Upper lobe of right lung (tissue), 1 donor: ENCODE measurements at regions not wholly inside any gene's neighbourhood (a gene's known extent, or its start where the extent isn't known, plus 50 kb on each side); places are given as distances from the start of the nearest gene placed in this dataset.
A peak's percentile ranks its signal among the peaks of the same experiment; 100 is the strongest.

Experiments
- ATAC-seq: fragments of 200-7000 bp; cut with Tn5 transposase; one replicate; pipeline ENCODE4 v1.9.1; 2020; ENCODE audit warnings: mild to moderate bottlenecking, moderate library complexity
- DNase-seq: peaks from one replicate; pipeline ENCODE4 v3.0.0-alpha.2; 2020
- H3K27ac ChIP-seq: fragments of 200-600 bp; one replicate; pipeline ENCODE4 v1.8.0; 2022
- H3K27me3 ChIP-seq: fragments of 200-600 bp; one replicate; pipeline ENCODE4 v1.8.0; 2022; ENCODE audit warnings: mild to moderate bottlenecking
- H3K36me3 ChIP-seq: fragments of 200-600 bp; one replicate; pipeline ENCODE4 v1.8.0; 2022
- H3K4me1 ChIP-seq: fragments of 200-600 bp; one replicate; pipeline ENCODE4 v1.8.0; 2022
- H3K4me3 ChIP-seq: fragments of 200-600 bp; one replicate; pipeline ENCODE4 v1.8.0; 2022; ENCODE audit warnings: mild to moderate bottlenecking
- H3K9me3 ChIP-seq: fragments of 200-600 bp; one replicate; pipeline ENCODE4 v1.8.0; 2022
- CTCF ChIP-seq: fragments of 200-600 bp; IDR thresholded peaks from one replicate; pipeline ENCODE4 v1.8.0; 2022; ENCODE audit warnings: antibody characterized with exemption
- intact Hi-C: fragments of 100-400 bp; cut with DNase I; formaldehyde crosslinking; loops from one replicate; pipeline ENCODE4 v1.11.0; 2022
- donor health status: DM: no; HTN: yes; CAD: no; lungs with severe emphysema.

- no peaks in the 10 kb centered on the region for H3K9me3 ChIP-seq
- no peak for TF ChIP-seq CTCF
- H3K36me3 ChIP-seq = no peaks in the 10 kb centered on the region
- no peak overlapping the region for H3K27ac ChIP-seq
- no peaks in the 10 kb centered on the region for H3K27me3 ChIP-seq
- H3K4me1 ChIP-seq = peaks cover 4% of the 10 kb centered on the region
- H3K4me3 ChIP-seq = no peak overlapping the region
- ATAC-seq = peak; percentile 36
- intact Hi-C loops = no loop called here
- DNase-seq = no peak
Observed at GRCh38 chr11:69367211-69367964, 73.4 kb downstream of the MYEOV start.

- H3K9me3 ChIP-seq = no peaks in the 10 kb centered on the region
- no peaks in the 10 kb centered on the region for H3K36me3 ChIP-seq
- no peak for DNase-seq
- no peaks in the 10 kb centered on the region for H3K27me3 ChIP-seq
- peak; percentile 32 for ATAC-seq
- H3K4me3 ChIP-seq = no peak overlapping the region
- no peak overlapping the region for H3K27ac ChIP-seq
- H3K4me1 ChIP-seq = peaks cover 4% of the 10 kb centered on the region
- intact Hi-C loops = no loop called here
- TF ChIP-seq CTCF = no peak
Observed at GRCh38 chr11:69368119-69368880, 74.3 kb downstream of the MYEOV start.

GRCh38 chr11:69369210-69369825 lies 75.4 kb downstream of the MYEOV start:
- Histone ChIP-seq H3K4me1 (peaks cover 7% of the 10 kb centered on the region), H3K36me3 (no peaks in the 10 kb centered on the region), H3K4me3 (no peak overlapping the region), H3K27ac (no peak overlapping the region), H3K27me3 (no peaks in the 10 kb centered on the region), H3K9me3 (no peaks in the 10 kb centered on the region)
- ATAC-seq = no peak
- TF ChIP-seq CTCF = no peak
- DNase-seq = no peak
- intact Hi-C loops = no loop called here

GRCh38 chr11:69369945-69370344 lies 76.0 kb downstream of the MYEOV start:
- ATAC-seq (no peak), DNase-seq (no peak)
- Histone ChIP-seq H3K9me3 (no peaks in the 10 kb centered on the region), H3K36me3 (no peaks in the 10 kb centered on the region), H3K27me3 (no peaks in the 10 kb centered on the region), H3K4me3 (no peak overlapping the region), H3K4me1 (peaks cover 11% of the 10 kb centered on the region), H3K27ac (no peak overlapping the region)
- intact Hi-C loops = no loop called here
- no peak for TF ChIP-seq CTCF

GRCh38 chr11:69370984-69371709 lies 77.2 kb downstream of the MYEOV start:
- Histone ChIP-seq H3K27ac (no peak overlapping the region), H3K27me3 (no peaks in the 10 kb centered on the region), H3K36me3 (no peaks in the 10 kb centered on the region), H3K9me3 (no peaks in the 10 kb centered on the region), H3K4me3 (no peak overlapping the region), H3K4me1 (peaks cover 7% of the 10 kb centered on the region)
- TF ChIP-seq CTCF = no peak
- ATAC-seq = no peak
- peak; percentile 23 for DNase-seq
- intact Hi-C loops = no loop called here
